ENCODE measurements at regions not wholly inside any gene's neighbourhood (a gene's known extent, or its start where the extent isn't known, plus 50 kb on each side); places are given as distances from the start of the nearest gene placed in this dataset.
"Not testable (repeated sequence)": the region's sequence is repeated elsewhere in the genome, so short reads cannot be mapped to it uniquely, and the experiment has no call there.

GRCh38 chr1:100814938-100815337, 79.7 kb downstream of the EXTL2 start:
- not testable (repeated sequence) for H3K4me3 ChIP-seq (ENCODE audit: low read depth, low read length); H3K4ac ChIP-seq (ENCODE audit: low read depth, low read length); H4K12ac ChIP-seq (ENCODE audit: low read depth, low read length); H3K9ac ChIP-seq (ENCODE audit: low read length); H2BK5ac ChIP-seq (ENCODE audit: low read depth, low read length, poor library complexity); H3K36me3 ChIP-seq (ENCODE audit: control insufficient read depth in 1 of 2, insufficient read depth in 2 of 2, low read length in 2 of 2); H2BK120ac ChIP-seq (ENCODE audit: insufficient read depth, low read length, poor library complexity); DNase-seq; H3K14ac ChIP-seq (ENCODE audit: low read length); H3K4me1 ChIP-seq (ENCODE audit: control insufficient read depth in 1 of 2, insufficient read depth in 2 of 2, low read length in 2 of 2); H3K18ac ChIP-seq (ENCODE audit: low read length); H2BK12ac ChIP-seq (ENCODE audit: low read length); H3K79me1 ChIP-seq (ENCODE audit: low read length); H3K9me3 ChIP-seq (ENCODE audit: insufficient read depth, low read depth, low read length); H3K27me3 ChIP-seq (ENCODE audit: insufficient read depth, low read length); H3K23ac ChIP-seq (ENCODE audit: low read length); H2AK5ac ChIP-seq (ENCODE audit: low read length); H3K79me2 ChIP-seq (ENCODE audit: control insufficient read depth, insufficient read depth, low read length, poor library complexity); H4K8ac ChIP-seq (ENCODE audit: low read depth, low read length); H3K27ac ChIP-seq (ENCODE audit: low read depth, low read length); H3K4me2 ChIP-seq (ENCODE audit: low read length); H2AFZ ChIP-seq (ENCODE audit: insufficient read depth, low read length, poor library complexity); H4K91ac ChIP-seq (ENCODE audit: low read depth, low read length)
- no CpG with 5 or more reads among the region's 3 CpGs for WGBS (ENCODE audit: extremely low coverage, insufficient coverage, insufficient read length)

- H3K9ac ChIP-seq (ENCODE audit: low read length): no peak overlapping the region
- no peaks in the 10 kb centered on the region for H3K9me3 ChIP-seq (ENCODE audit: insufficient read depth, low read depth, low read length)
- H3K79me1 ChIP-seq (ENCODE audit: low read length): no peaks in the 10 kb centered on the region
- no peak overlapping the region for H3K4ac ChIP-seq (ENCODE audit: low read depth, low read length)
- no peak overlapping the region for H3K23ac ChIP-seq (ENCODE audit: low read length)
- H3K79me2 ChIP-seq (ENCODE audit: control insufficient read depth, insufficient read depth, low read length, poor library complexity): no peaks in the 10 kb centered on the region
- H3K27ac ChIP-seq (ENCODE audit: low read depth, low read length): no peak overlapping the region
- no peak overlapping the region for H3K4me2 ChIP-seq (ENCODE audit: low read length)
- no peaks in the 10 kb centered on the region for H3K4me1 ChIP-seq (ENCODE audit: control insufficient read depth in 1 of 2, insufficient read depth in 2 of 2, low read length in 2 of 2)
- H2AFZ ChIP-seq (ENCODE audit: insufficient read depth, low read length, poor library complexity): no peak overlapping the region
- DNase-seq: no peak
- H3K27me3 ChIP-seq (ENCODE audit: insufficient read depth, low read length): no peaks in the 10 kb centered on the region
- no peak overlapping the region for H4K8ac ChIP-seq (ENCODE audit: low read depth, low read length)
- no peak overlapping the region for H4K91ac ChIP-seq (ENCODE audit: low read depth, low read length)
- H2BK120ac ChIP-seq (ENCODE audit: insufficient read depth, low read length, poor library complexity): no peak overlapping the region
- no peak overlapping the region for H3K14ac ChIP-seq (ENCODE audit: low read length)
- no peak overlapping the region for H2BK5ac ChIP-seq (ENCODE audit: low read depth, low read length, poor library complexity)
- no peak overlapping the region for H3K4me3 ChIP-seq (ENCODE audit: low read depth, low read length)
- no peak overlapping the region for H3K18ac ChIP-seq (ENCODE audit: low read length)
- no peak overlapping the region for H4K12ac ChIP-seq (ENCODE audit: low read depth, low read length)
- no peak overlapping the region for H2AK5ac ChIP-seq (ENCODE audit: low read length)
- H2BK12ac ChIP-seq (ENCODE audit: low read length): no peak overlapping the region
- WGBS (ENCODE audit: extremely low coverage, insufficient coverage, insufficient read length): no CpG with 5 or more reads among the region's 3 CpGs
- H3K36me3 ChIP-seq (ENCODE audit: control insufficient read depth in 1 of 2, insufficient read depth in 2 of 2, low read length in 2 of 2): no peaks in the 10 kb centered on the region
These were observed 78.6 kb downstream of the EXTL2 start for GRCh38 chr1:100816049-100816448.

- not testable (repeated sequence) for DNase-seq; H3K27ac ChIP-seq (ENCODE audit: low read depth, low read length); H3K4ac ChIP-seq (ENCODE audit: low read depth, low read length); H3K14ac ChIP-seq (ENCODE audit: low read length); H2AK5ac ChIP-seq (ENCODE audit: low read length); H3K9me3 ChIP-seq (ENCODE audit: insufficient read depth, low read depth, low read length); H3K4me3 ChIP-seq (ENCODE audit: low read depth, low read length); H3K36me3 ChIP-seq (ENCODE audit: control insufficient read depth in 1 of 2, insufficient read depth in 2 of 2, low read length in 2 of 2); H2BK120ac ChIP-seq (ENCODE audit: insufficient read depth, low read length, poor library complexity); H4K12ac ChIP-seq (ENCODE audit: low read depth, low read length); H3K79me1 ChIP-seq (ENCODE audit: low read length); H3K18ac ChIP-seq (ENCODE audit: low read length); H3K4me1 ChIP-seq (ENCODE audit: control insufficient read depth in 1 of 2, insufficient read depth in 2 of 2, low read length in 2 of 2); H4K91ac ChIP-seq (ENCODE audit: low read depth, low read length); H3K27me3 ChIP-seq (ENCODE audit: insufficient read depth, low read length); H3K9ac ChIP-seq (ENCODE audit: low read length); H2AFZ ChIP-seq (ENCODE audit: insufficient read depth, low read length, poor library complexity); H2BK12ac ChIP-seq (ENCODE audit: low read length); H2BK5ac ChIP-seq (ENCODE audit: low read depth, low read length, poor library complexity); H3K4me2 ChIP-seq (ENCODE audit: low read length); H4K8ac ChIP-seq (ENCODE audit: low read depth, low read length); H3K23ac ChIP-seq (ENCODE audit: low read length); H3K79me2 ChIP-seq (ENCODE audit: control insufficient read depth, insufficient read depth, low read length, poor library complexity)
- no CpG with 5 or more reads among the region's 6 CpGs for WGBS (ENCODE audit: extremely low coverage, insufficient coverage, insufficient read length)
These were observed 74.4 kb downstream of the EXTL2 start for GRCh38 chr1:100820195-100820594.

- WGBS (ENCODE audit: extremely low coverage, insufficient coverage, insufficient read length): no CpG with 5 or more reads among the region's 2 CpGs
- H2AFZ ChIP-seq (ENCODE audit: insufficient read depth, low read length, poor library complexity); H3K4me3 ChIP-seq (ENCODE audit: low read depth, low read length); H3K79me2 ChIP-seq (ENCODE audit: control insufficient read depth, insufficient read depth, low read length, poor library complexity); H3K9me3 ChIP-seq (ENCODE audit: insufficient read depth, low read depth, low read length); H3K4me2 ChIP-seq (ENCODE audit: low read length); H3K27me3 ChIP-seq (ENCODE audit: insufficient read depth, low read length); H4K91ac ChIP-seq (ENCODE audit: low read depth, low read length); H3K79me1 ChIP-seq (ENCODE audit: low read length); H3K27ac ChIP-seq (ENCODE audit: low read depth, low read length); H3K23ac ChIP-seq (ENCODE audit: low read length); DNase-seq; H2AK5ac ChIP-seq (ENCODE audit: low read length); H3K36me3 ChIP-seq (ENCODE audit: control insufficient read depth in 1 of 2, insufficient read depth in 2 of 2, low read length in 2 of 2); H3K4me1 ChIP-seq (ENCODE audit: control insufficient read depth in 1 of 2, insufficient read depth in 2 of 2, low read length in 2 of 2); H3K14ac ChIP-seq (ENCODE audit: low read length); H4K12ac ChIP-seq (ENCODE audit: low read depth, low read length); H3K18ac ChIP-seq (ENCODE audit: low read length); H2BK12ac ChIP-seq (ENCODE audit: low read length); H3K4ac ChIP-seq (ENCODE audit: low read depth, low read length); H2BK120ac ChIP-seq (ENCODE audit: insufficient read depth, low read length, poor library complexity); H3K9ac ChIP-seq (ENCODE audit: low read length); H4K8ac ChIP-seq (ENCODE audit: low read depth, low read length); H2BK5ac ChIP-seq (ENCODE audit: low read depth, low read length, poor library complexity): not testable (repeated sequence)
These were observed 72.7 kb downstream of the EXTL2 start for GRCh38 chr1:100821919-100822318.
